H7 (cell line): ENCODE measurements at regions not wholly inside any gene's neighbourhood (a gene's known extent, or its start where the extent isn't known, plus 50 kb on each side); places are given as distances from the start of the nearest gene placed in this dataset.
A peak's percentile ranks its signal among the peaks of the same experiment; 100 is the strongest.

Source experiments
- DNase-seq: peaks from one replicate; pipeline ENCODE4 v3.0.0; 2012
- H3K27me3 ChIP-seq: 2 replicates; pipeline ENCODE4 v1.6.0; 2011; ENCODE audit warnings: mild to moderate bottlenecking, low read length; ENCODE audit not compliant: control insufficient read depth, insufficient read depth
- H3K36me3 ChIP-seq: replicated peaks from 2 replicates; pipeline ENCODE4 v1.5.1; 2011; ENCODE audit warnings: low read length; ENCODE audit not compliant: control insufficient read depth, insufficient read depth
- H3K4me3 ChIP-seq: 2 replicates; pipeline ENCODE4 v1.5.1; 2011; ENCODE audit warnings: low read depth, mild to moderate bottlenecking, control low read depth, low read length, moderate library complexity; ENCODE audit not compliant: insufficient read depth

- Histone ChIP-seq H3K36me3 (no peaks in the 10 kb centered on the region), H3K4me3 (no peak overlapping the region), H3K27me3 (peaks cover 5% of the 10 kb centered on the region; the same call in 1 of the 2 replicates)
- DNase-seq: no peak
These were observed 359.8 kb upstream of the SALL3 start for GRCh38 chr18:78619854-78620253.

GRCh38 chr18:78620326-78620725, 359.3 kb upstream of the SALL3 start:
- no peak for DNase-seq
- Histone ChIP-seq H3K4me3 (no peak overlapping the region), H3K27me3 (peaks cover 5% of the 10 kb centered on the region; the same call in 1 of the 2 replicates), H3K36me3 (no peaks in the 10 kb centered on the region)

GRCh38 chr18:78621141-78621755, 358.4 kb upstream of the SALL3 start:
- Histone ChIP-seq H3K27me3 (peaks cover 5% of the 10 kb centered on the region; the same call in 1 of the 2 replicates), H3K4me3 (no peak overlapping the region), H3K36me3 (no peaks in the 10 kb centered on the region)
- DNase-seq: no peak

GRCh38 chr18:78622251-78622906, 357.2 kb upstream of the SALL3 start:
- Histone ChIP-seq H3K4me3 (no peak overlapping the region), H3K27me3 (peaks cover 5% of the 10 kb centered on the region; the same call in 1 of the 2 replicates), H3K36me3 (no peaks in the 10 kb centered on the region)
- DNase-seq: no peak

GRCh38 chr18:78622907-78623541, 356.6 kb upstream of the SALL3 start:
- DNase-seq: no peak
- Histone ChIP-seq H3K36me3 (no peaks in the 10 kb centered on the region), H3K4me3 (no peak overlapping the region), H3K27me3 (peaks cover 5% of the 10 kb centered on the region; the same call in 1 of the 2 replicates)

- DNase-seq: no peak
- Histone ChIP-seq H3K4me3 (no peak overlapping the region), H3K27me3 (no peaks in the 10 kb centered on the region; the same call in 1 of the 2 replicates), H3K36me3 (no peaks in the 10 kb centered on the region)
These were observed 354.9 kb upstream of the SALL3 start for GRCh38 chr18:78624646-78625279.

GRCh38 chr18:78625847-78626246, 353.8 kb upstream of the SALL3 start:
- no peaks in the 10 kb centered on the region; the same call in 1 of the 2 replicates for H3K27me3 ChIP-seq
- no peak overlapping the region for H3K4me3 ChIP-seq
- no peak for DNase-seq
- no peaks in the 10 kb centered on the region for H3K36me3 ChIP-seq

- no peak overlapping the region for H3K4me3 ChIP-seq
- DNase-seq: no peak
- no peaks in the 10 kb centered on the region for H3K36me3 ChIP-seq
- no peaks in the 10 kb centered on the region; the same call in 1 of the 2 replicates for H3K27me3 ChIP-seq
These were observed 351.9 kb upstream of the SALL3 start for GRCh38 chr18:78627551-78628346.

GRCh38 chr18:78629426-78629825, 350.2 kb upstream of the SALL3 start:
- no peaks in the 10 kb centered on the region for H3K36me3 ChIP-seq
- no peak for DNase-seq

GRCh38 chr18:78630356-78630755, 349.3 kb upstream of the SALL3 start:
- Histone ChIP-seq H3K4me3 (no peak overlapping the region), H3K36me3 (no peaks in the 10 kb centered on the region), H3K27me3 (no peaks in the 10 kb centered on the region)
- no peak for DNase-seq

More at GRCh38 chr18:78629426-78629825, 350.2 kb upstream of the SALL3 start:
- H3K4me3 ChIP-seq: no peak overlapping the region
- no peaks in the 10 kb centered on the region for H3K27me3 ChIP-seq

- Histone ChIP-seq H3K27me3 (no peaks in the 10 kb centered on the region), H3K36me3 (no peaks in the 10 kb centered on the region), H3K4me3 (no peak overlapping the region)
- no peak for DNase-seq
These were observed 348.6 kb upstream of the SALL3 start for GRCh38 chr18:78630981-78631510.

- Histone ChIP-seq H3K4me3 (no peak overlapping the region), H3K36me3 (no peaks in the 10 kb centered on the region; the same call in 1 of the 2 replicates), H3K27me3 (no peaks in the 10 kb centered on the region)
- DNase-seq: peak; percentile 73
These were observed 347.5 kb upstream of the SALL3 start for GRCh38 chr18:78632111-78632541.

- DNase-seq: no peak
- H3K4me3 ChIP-seq: no peak overlapping the region
- no peaks in the 10 kb centered on the region for H3K27me3 ChIP-seq
- H3K36me3 ChIP-seq: no peaks in the 10 kb centered on the region; the same call in 1 of the 2 replicates
These were observed 345.4 kb upstream of the SALL3 start for GRCh38 chr18:78634061-78634696.
